Loucy (cell line): ENCODE measurements at regions not wholly inside any gene's neighbourhood (a gene's known extent, or its start where the extent isn't known, plus 50 kb on each side); places are given as distances from the start of the nearest gene placed in this dataset.
"Not testable (repeated sequence)": the region's sequence is repeated elsewhere in the genome, so short reads cannot be mapped to it uniquely, and the experiment has no call there.

Experiments used
- H2AFZ ChIP-seq: fragments of 200-600 bp; sonication (generic); 2 replicates; pipeline ENCODE4 v1.6.0; 2016; ENCODE audit warnings: antibody characterized with exemption, mild to moderate bottlenecking, low read length, moderate library complexity
- H3F3A ChIP-seq: fragments of 200-600 bp; 2 replicates; pipeline ENCODE4 v1.6.0; 2016; ENCODE audit warnings: antibody characterized with exemption, low read depth, mild to moderate bottlenecking
- H3K27me3 ChIP-seq: fragments of 200-600 bp; sonication (generic); 2 replicates; pipeline ENCODE4 v1.6.1; 2014; ENCODE audit warnings: low read length, mild to moderate bottlenecking; ENCODE audit not compliant: insufficient read depth, poor library complexity, severe bottlenecking
- H3K36me3 ChIP-seq: fragments of 200-600 bp; sonication (generic); 2 replicates; pipeline ENCODE4 v1.6.1; 2016; ENCODE audit warnings: low read length; ENCODE audit not compliant: insufficient read depth
- H3K4me1 ChIP-seq: fragments of 200-600 bp; sonication (generic); 2 replicates; pipeline ENCODE4 v1.5.1; 2014; ENCODE audit warnings: low read length, mild to moderate bottlenecking; ENCODE audit not compliant: insufficient read depth, poor library complexity, severe bottlenecking
- H3K4me2 ChIP-seq: fragments of 200-600 bp; sonication (generic); 2 replicates; pipeline ENCODE4 v1.6.0; 2014; ENCODE audit warnings: antibody characterized with exemption, low read length, low read depth, mild to moderate bottlenecking; ENCODE audit not compliant: poor library complexity, severe bottlenecking
- H3K4me3 ChIP-seq: fragments of 200-600 bp; sonication (generic); 2 replicates; pipeline ENCODE4 v1.5.1; 2014; ENCODE audit warnings: low read length, mild to moderate bottlenecking, mixed read lengths; ENCODE audit not compliant: poor library complexity, severe bottlenecking
- H3K79me2 ChIP-seq: fragments of 200-600 bp; sonication (generic); 2 replicates; pipeline ENCODE4 v1.6.1; 2014; ENCODE audit warnings: low read length; ENCODE audit not compliant: insufficient read depth
- H3K9ac ChIP-seq: fragments of 200-600 bp; sonication (generic); 2 replicates; pipeline ENCODE4 v1.6.0; 2014; ENCODE audit warnings: mild to moderate bottlenecking, low read depth, low read length, moderate library complexity; ENCODE audit not compliant: poor library complexity, severe bottlenecking
- H3K9me2 ChIP-seq: fragments of 200-600 bp; sonication (generic); replicated peaks from 2 replicates; pipeline ENCODE4 v1.6.1; 2016; ENCODE audit warnings: low read depth, low read length, mixed read lengths
- H3K9me3 ChIP-seq: fragments of 200-600 bp; sonication (generic); 2 replicates; pipeline ENCODE4 v1.6.1; 2014; ENCODE audit warnings: mild to moderate bottlenecking, antibody characterized with exemption, low read length, low read depth; ENCODE audit not compliant: insufficient read depth
- H4K20me1 ChIP-seq: fragments of 200-600 bp; sonication (generic); 2 replicates; pipeline ENCODE4 v1.6.0; 2014; ENCODE audit warnings: antibody characterized with exemption, low read length, mild to moderate bottlenecking; ENCODE audit not compliant: insufficient read depth, poor library complexity, severe bottlenecking
- EZH2phosphoT487 ChIP-seq: fragments of 200-600 bp; IDR thresholded peaks from 2 replicates; pipeline ENCODE4 v1.6.1; 2018; ENCODE audit warnings: antibody characterized with exemption, mild to moderate bottlenecking, moderate library complexity, borderline replicate concordance
- TF ChIP-seq, protein P1 (sequence below): fragments of 200-600 bp; sonication (generic); conservative IDR thresholded peaks from 2 replicates; pipeline ENCODE4 v1.5.1; 2014; ENCODE audit warnings: mild to moderate bottlenecking, antibody characterized with exemption, low read length

DNA sequence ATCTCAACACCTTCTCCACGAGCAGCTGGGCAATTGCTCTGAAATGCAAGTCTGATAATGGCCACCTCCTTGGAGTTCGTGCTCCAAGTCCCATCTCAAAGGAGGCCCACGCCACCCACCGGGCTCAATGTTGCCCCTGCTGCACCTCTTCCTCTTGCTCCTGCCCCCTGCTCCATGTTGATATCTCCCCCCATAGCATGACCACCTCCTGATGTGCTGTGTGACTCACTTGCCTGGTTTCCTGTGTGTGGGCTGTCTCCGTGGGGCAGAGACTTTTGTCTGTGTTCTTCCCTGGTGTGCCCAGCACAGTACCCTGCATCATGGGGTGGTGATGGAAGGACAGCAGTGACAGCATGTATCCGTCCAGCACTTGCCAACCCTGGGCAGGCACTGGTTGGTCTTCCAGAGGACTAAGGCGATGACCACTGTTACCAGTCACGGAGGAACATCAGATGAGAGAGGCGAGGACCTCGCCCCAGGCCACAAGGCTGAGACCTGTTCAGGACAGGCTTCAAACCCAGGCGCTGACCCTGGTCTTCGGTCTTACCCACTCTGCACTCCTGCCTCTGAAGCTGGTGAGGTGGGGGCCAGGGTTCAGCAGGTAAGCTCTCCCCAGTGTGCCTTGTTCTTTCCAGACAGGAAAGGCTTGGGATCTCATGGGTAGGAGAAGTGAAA lies 104.6 kb upstream of the LRPAP1 start:
- Histone ChIP-seq H3K4me2 (no peak overlapping the region), H3K27me3 (no peaks in the 10 kb centered on the region)

DNA sequence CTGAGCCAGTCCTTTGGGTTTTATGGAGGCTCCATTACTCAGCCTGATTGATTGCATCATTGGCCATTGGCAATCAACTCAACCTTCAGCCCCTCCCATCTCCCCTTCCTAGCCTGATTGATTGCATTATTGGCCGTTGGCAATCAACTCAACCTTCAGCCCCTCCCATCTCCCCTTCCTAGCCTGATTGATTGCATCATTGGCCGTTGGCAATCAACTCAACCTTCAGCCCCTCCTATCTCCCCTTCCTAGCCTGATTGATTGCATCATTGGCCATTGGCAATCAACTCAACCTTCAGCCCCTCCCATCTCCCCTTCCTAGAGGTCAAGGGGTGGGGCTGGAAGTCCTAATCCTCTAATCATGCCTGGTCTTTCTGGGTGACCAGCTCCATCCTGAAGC lies 103.8 kb upstream of the LRPAP1 start:
- H4K20me1 ChIP-seq, H3F3A ChIP-seq, H3K4me2 ChIP-seq, H3K9me3 ChIP-seq, H3K4me3 ChIP-seq, H3K9ac ChIP-seq, H3K36me3 ChIP-seq, H3K9me2 ChIP-seq, H2AFZ ChIP-seq, H3K4me1 ChIP-seq, H3K27me3 ChIP-seq, H3K79me2 ChIP-seq: not testable (repeated sequence)

More for the DNA sequence above, 104.6 kb upstream of the LRPAP1 start:
- Histone ChIP-seq H3K4me3 (no peak overlapping the region), H3K79me2 (no peaks in the 10 kb centered on the region), H3K36me3 (no peaks in the 10 kb centered on the region), H3F3A (no peaks in the 10 kb centered on the region), H3K9me2 (no peaks in the 10 kb centered on the region), H3K9ac (no peak overlapping the region), H4K20me1 (no peaks in the 10 kb centered on the region), H3K9me3 (0 out of 2 replicates have a peak, but pooled peaks cover 4% of the 10 kb centered on the region), H2AFZ (no peak overlapping the region), H3K4me1 (no peaks in the 10 kb centered on the region)
- TF ChIP-seq, protein P1, sequence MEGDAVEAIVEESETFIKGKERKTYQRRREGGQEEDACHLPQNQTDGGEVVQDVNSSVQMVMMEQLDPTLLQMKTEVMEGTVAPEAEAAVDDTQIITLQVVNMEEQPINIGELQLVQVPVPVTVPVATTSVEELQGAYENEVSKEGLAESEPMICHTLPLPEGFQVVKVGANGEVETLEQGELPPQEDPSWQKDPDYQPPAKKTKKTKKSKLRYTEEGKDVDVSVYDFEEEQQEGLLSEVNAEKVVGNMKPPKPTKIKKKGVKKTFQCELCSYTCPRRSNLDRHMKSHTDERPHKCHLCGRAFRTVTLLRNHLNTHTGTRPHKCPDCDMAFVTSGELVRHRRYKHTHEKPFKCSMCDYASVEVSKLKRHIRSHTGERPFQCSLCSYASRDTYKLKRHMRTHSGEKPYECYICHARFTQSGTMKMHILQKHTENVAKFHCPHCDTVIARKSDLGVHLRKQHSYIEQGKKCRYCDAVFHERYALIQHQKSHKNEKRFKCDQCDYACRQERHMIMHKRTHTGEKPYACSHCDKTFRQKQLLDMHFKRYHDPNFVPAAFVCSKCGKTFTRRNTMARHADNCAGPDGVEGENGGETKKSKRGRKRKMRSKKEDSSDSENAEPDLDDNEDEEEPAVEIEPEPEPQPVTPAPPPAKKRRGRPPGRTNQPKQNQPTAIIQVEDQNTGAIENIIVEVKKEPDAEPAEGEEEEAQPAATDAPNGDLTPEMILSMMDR, result no peak
- TF ChIP-seq EZH2phosphoT487, result no peak

GRCh38 chr4:3634894-3635820 lies 102.9 kb upstream of the LRPAP1 start:
- Histone ChIP-seq H3K4me1 (no peaks in the 10 kb centered on the region), H3K9ac (no peak overlapping the region), H3K9me3 (0 out of 2 replicates have a peak, but pooled peaks cover 4% of the 10 kb centered on the region), H3F3A (no peaks in the 10 kb centered on the region), H3K4me3 (no peak overlapping the region), H3K27me3 (no peaks in the 10 kb centered on the region), H2AFZ (no peak overlapping the region), H4K20me1 (no peaks in the 10 kb centered on the region), H3K9me2 (no peaks in the 10 kb centered on the region), H3K36me3 (no peaks in the 10 kb centered on the region), H3K4me2 (no peak overlapping the region), H3K79me2 (no peaks in the 10 kb centered on the region)
- TF ChIP-seq, protein P1, result no peak
- TF ChIP-seq EZH2phosphoT487, result no peak
